ENCODE measurements at regions not wholly inside any gene's neighbourhood (a gene's known extent, or its start where the extent isn't known, plus 50 kb on each side); places are given as distances from the start of the nearest gene placed in this dataset.

DNA sequence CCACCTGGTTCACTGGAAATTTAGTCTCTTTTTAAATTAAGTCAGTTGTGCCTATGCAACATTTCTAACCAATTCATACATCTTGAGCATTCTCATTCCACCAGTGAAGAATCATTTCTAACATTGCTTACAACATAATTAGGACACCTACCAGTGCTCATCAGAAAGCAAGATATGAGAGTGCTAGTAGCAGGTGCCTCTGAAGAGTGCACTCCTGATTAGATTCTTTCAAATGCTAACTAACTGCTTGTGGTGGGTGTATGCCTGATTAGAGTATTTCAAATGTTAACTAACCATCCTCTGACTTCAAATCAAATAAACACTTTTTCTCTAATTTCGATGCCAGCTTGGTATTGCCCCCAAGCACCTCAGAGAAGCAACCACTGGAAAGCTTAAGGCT lies 124.3 kb upstream of the DNAJC10 start:
- ATAC-seq (ENCODE audit: low read depth) (no peak), DNase-seq (ENCODE audit: low spot score) (no peak)
- TF ChIP-seq, protein P1, sequence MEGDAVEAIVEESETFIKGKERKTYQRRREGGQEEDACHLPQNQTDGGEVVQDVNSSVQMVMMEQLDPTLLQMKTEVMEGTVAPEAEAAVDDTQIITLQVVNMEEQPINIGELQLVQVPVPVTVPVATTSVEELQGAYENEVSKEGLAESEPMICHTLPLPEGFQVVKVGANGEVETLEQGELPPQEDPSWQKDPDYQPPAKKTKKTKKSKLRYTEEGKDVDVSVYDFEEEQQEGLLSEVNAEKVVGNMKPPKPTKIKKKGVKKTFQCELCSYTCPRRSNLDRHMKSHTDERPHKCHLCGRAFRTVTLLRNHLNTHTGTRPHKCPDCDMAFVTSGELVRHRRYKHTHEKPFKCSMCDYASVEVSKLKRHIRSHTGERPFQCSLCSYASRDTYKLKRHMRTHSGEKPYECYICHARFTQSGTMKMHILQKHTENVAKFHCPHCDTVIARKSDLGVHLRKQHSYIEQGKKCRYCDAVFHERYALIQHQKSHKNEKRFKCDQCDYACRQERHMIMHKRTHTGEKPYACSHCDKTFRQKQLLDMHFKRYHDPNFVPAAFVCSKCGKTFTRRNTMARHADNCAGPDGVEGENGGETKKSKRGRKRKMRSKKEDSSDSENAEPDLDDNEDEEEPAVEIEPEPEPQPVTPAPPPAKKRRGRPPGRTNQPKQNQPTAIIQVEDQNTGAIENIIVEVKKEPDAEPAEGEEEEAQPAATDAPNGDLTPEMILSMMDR (IDR thresholded peaks at IDR 0.05; ENCODE audit: poor library complexity, severe bottlenecking) = no peak
- Histone ChIP-seq H3K27me3 (ENCODE audit: insufficient read depth, poor library complexity, severe bottlenecking) (no peaks in the 10 kb centered on the region), H3K9me3 (ENCODE audit: severe bottlenecking) (no peaks in the 10 kb centered on the region), H3K36me3 (ENCODE audit: low read depth) (no peaks in the 10 kb centered on the region), H3K27ac (ENCODE audit: poor library complexity, severe bottlenecking) (no peak overlapping the region), H3K4me3 (ENCODE audit: severe bottlenecking) (no peak overlapping the region), H3K4me1 (ENCODE audit: insufficient read depth, poor library complexity, severe bottlenecking) (peaks cover 15% of the 10 kb centered on the region)

DNA sequence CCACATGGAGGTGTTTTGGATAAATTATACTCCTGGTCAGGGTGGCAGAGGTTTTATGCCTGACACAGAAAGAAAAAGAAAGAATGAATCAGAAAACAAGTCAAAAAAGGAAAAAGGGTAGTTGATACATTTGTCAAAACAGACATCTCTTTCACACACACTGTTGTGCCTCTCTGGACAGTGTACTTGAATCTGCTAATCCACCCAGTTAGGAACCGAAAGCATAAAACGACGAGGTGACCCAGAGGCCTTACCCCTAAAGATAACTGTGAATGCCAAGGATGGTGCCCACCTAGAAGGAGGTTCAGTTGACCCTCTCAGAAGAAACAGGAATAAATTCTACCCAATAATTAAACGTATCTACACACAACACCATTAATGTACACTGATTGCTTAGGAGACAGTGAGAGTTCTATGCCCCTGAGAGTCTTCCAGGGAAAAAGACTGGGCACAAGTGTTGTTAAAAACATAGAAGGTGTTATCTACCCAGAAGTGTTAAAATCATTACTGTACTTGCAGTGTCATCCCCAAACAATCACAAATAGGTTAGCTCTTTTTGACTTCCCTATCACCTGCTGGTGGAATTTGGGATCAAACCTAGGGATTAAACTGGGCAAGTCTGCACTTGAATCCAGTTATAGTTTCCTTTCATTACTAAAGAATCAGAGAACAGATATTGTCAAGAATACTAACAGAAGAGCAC lies 123.2 kb upstream of the DNAJC10 start:
- Histone ChIP-seq H3K4me1 (ENCODE audit: insufficient read depth, poor library complexity, severe bottlenecking) (peaks cover 11% of the 10 kb centered on the region), H3K9me3 (ENCODE audit: severe bottlenecking) (no peaks in the 10 kb centered on the region), H3K27ac (ENCODE audit: poor library complexity, severe bottlenecking) (no peak overlapping the region), H3K27me3 (ENCODE audit: insufficient read depth, poor library complexity, severe bottlenecking) (no peaks in the 10 kb centered on the region), H3K36me3 (ENCODE audit: low read depth) (no peaks in the 10 kb centered on the region), H3K4me3 (ENCODE audit: severe bottlenecking) (no peak overlapping the region)
- DNase-seq (ENCODE audit: low spot score) (no peak), ATAC-seq (ENCODE audit: low read depth) (peak; percentile 35; the same call in 1 of the 3 replicates)
- TF ChIP-seq, protein P1 (IDR thresholded peaks at IDR 0.05; ENCODE audit: poor library complexity, severe bottlenecking) = no peak

DNA sequence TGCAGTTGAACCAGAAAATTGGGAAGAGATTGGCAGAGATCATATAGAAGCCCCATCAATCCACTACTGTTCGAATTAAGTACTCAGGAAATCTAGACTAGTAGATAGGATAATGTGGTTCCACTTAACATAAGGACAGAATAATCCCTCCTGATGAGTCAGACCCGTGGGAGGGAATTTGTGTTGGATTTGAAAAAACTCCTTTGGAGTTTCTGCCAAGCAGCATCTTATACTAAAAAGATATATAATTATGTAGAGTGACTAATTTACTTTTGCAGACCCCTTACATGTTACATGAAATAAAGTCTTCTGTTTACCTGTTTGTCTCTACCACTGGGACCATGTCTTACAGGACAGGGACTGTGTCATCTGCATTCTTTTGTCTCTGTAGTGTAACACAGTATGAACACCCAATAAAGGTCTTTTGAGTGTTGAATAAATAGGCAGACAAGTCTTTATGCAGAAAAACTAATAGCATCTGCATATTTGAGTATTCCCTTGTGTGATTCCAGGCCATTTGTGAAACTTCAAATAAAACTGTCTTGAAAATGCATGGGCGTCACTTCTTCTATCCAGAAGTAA lies 122.6 kb upstream of the DNAJC10 start:
- peak; percentile 71 for ATAC-seq (ENCODE audit: low read depth)
- TF ChIP-seq, protein P1 (IDR thresholded peaks at IDR 0.05; ENCODE audit: poor library complexity, severe bottlenecking) = no peak
- Histone ChIP-seq H3K4me3 (ENCODE audit: severe bottlenecking) (no peak overlapping the region), H3K27me3 (ENCODE audit: insufficient read depth, poor library complexity, severe bottlenecking) (no peaks in the 10 kb centered on the region), H3K9me3 (ENCODE audit: severe bottlenecking) (no peaks in the 10 kb centered on the region), H3K4me1 (ENCODE audit: insufficient read depth, poor library complexity, severe bottlenecking) (peaks cover 10% of the 10 kb centered on the region), H3K36me3 (ENCODE audit: low read depth) (no peaks in the 10 kb centered on the region), H3K27ac (ENCODE audit: poor library complexity, severe bottlenecking) (no peak overlapping the region)
- no peak for DNase-seq (ENCODE audit: low spot score)

DNA sequence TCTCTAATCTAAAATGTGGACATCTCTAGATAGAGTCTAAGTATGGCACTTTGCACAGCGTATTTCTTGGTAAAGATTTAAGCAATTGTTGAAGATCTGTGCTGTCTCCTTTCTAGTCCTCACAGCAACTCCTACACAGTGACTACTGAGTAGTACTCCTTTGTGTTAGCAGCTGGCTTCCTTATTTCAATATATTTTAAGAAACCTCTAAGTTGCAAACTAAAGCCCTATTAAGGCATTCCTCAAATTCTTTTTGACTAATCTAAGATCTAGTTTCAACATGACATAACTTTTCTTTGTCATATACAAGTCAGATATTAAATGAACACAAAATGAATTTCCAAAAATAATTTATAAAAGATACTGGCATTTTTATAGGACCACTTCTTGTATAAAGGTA lies 121.8 kb upstream of the DNAJC10 start:
- peaks cover 10% of the 10 kb centered on the region for H3K4me1 ChIP-seq (ENCODE audit: insufficient read depth, poor library complexity, severe bottlenecking)
- no peaks in the 10 kb centered on the region for H3K36me3 ChIP-seq (ENCODE audit: low read depth)
- no peaks in the 10 kb centered on the region for H3K27me3 ChIP-seq (ENCODE audit: insufficient read depth, poor library complexity, severe bottlenecking)
- no peak overlapping the region for H3K4me3 ChIP-seq (ENCODE audit: severe bottlenecking)
- ATAC-seq (ENCODE audit: low read depth) = peak; percentile 68; the same call in 2 of the 3 replicates
- H3K9me3 ChIP-seq (ENCODE audit: severe bottlenecking) = no peaks in the 10 kb centered on the region
- TF ChIP-seq, protein P1 (IDR thresholded peaks at IDR 0.05; ENCODE audit: poor library complexity, severe bottlenecking) = no peak
- DNase-seq (ENCODE audit: low spot score) = no peak
- no peak overlapping the region for H3K27ac ChIP-seq (ENCODE audit: poor library complexity, severe bottlenecking)

DNA sequence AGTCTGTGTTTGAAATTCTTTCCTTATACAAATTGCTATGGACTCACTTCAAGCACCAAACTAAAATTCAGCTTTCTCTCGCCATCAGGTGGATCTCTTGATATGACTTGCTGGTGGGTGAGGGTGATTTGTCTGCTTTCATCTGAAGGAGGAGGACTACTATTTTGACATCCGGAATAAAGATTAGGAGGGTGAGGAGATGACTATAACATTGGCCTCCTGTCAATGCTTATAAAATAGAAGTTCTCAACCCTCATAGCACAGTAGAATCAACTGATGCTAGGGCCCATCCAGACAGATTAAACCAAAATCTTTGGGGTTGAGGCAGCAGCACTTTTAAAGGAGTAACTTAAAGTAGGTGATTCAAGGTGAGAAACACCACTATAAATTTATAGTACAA lies 120.4 kb upstream of the DNAJC10 start:
- ATAC-seq (ENCODE audit: low read depth) (no peak), DNase-seq (ENCODE audit: low spot score) (no peak)
- TF ChIP-seq, protein P1 (IDR thresholded peaks at IDR 0.05; ENCODE audit: poor library complexity, severe bottlenecking) = no peak
- Histone ChIP-seq H3K4me3 (ENCODE audit: severe bottlenecking) (no peak overlapping the region), H3K4me1 (ENCODE audit: insufficient read depth, poor library complexity, severe bottlenecking) (peaks cover 10% of the 10 kb centered on the region), H3K36me3 (ENCODE audit: low read depth) (no peaks in the 10 kb centered on the region), H3K9me3 (ENCODE audit: severe bottlenecking) (no peaks in the 10 kb centered on the region), H3K27ac (ENCODE audit: poor library complexity, severe bottlenecking) (no peak overlapping the region), H3K27me3 (ENCODE audit: insufficient read depth, poor library complexity, severe bottlenecking) (no peaks in the 10 kb centered on the region)
